ENCODE measurements at regions not wholly inside any gene's neighbourhood (a gene's known extent, or its start where the extent isn't known, plus 50 kb on each side); places are given as distances from the start of the nearest gene placed in this dataset.
"Not testable (repeated sequence)": the region's sequence is repeated elsewhere in the genome, so short reads cannot be mapped to it uniquely, and the experiment has no call there.

DNA sequence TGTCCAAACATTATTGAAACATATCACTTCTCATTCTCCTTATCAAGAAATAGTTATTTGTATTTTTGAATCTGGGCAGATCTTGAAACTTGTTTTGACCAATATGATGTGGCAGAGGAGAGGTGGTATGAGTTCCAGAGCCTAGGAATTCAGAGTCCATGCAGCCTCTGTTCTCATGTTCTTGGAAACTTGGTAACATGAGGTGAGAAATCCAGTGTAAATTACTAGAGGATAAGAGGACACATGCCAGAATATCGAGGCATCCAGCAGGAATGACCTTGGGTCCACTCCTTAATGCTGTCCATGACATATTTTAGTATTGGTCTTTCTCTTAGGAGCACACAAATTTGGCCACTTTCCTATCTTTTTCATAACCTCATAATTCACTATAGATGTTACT is 1374.6 kb downstream of the FSCB start:
- peaks cover 0 to 12% (median 0%) of the 10 kb centered on the region in 3 donors for H3K9me3 ChIP-seq (ENCODE audit: control extremely low read depth in 1 of 3, control insufficient read depth in 2 of 3, insufficient read depth in 1 of 3, low read length in 2 of 3)
- CTCF ChIA-PET: no interaction called here
- H2AFZ ChIP-seq (ENCODE audit: insufficient read depth, low read depth, low read length, poor library complexity, severe bottlenecking): no peak overlapping the region
- H3K4me3 ChIP-seq (ENCODE audit: control extremely low read depth in 1 of 5, extremely low read depth in 1 of 5, insufficient read depth in 1 of 5, low read depth in 2 of 5, low read length in 4 of 5): no peak overlapping the region
- ATAC-seq (ENCODE audit: low read depth): no peak
- H3K4me1 ChIP-seq (ENCODE audit: control insufficient read depth in 2 of 2, insufficient read depth in 2 of 2, low read length in 2 of 2): no peaks in the 10 kb centered on the region
- H3K27ac Mint-ChIP-seq: no peak overlapping the region
- H4K20me1 ChIP-seq (ENCODE audit: control insufficient read depth, insufficient read depth, low read length, poor library complexity, severe bottlenecking): no peaks in the 10 kb centered on the region
- no peaks in the 10 kb centered on the region for H3K79me2 ChIP-seq (ENCODE audit: control insufficient read depth, insufficient read depth, low read length)
- H3K9ac ChIP-seq (ENCODE audit: low read length): no peak overlapping the region
- H3K27me3 ChIP-seq (replicated peaks in 1 of 4; ENCODE audit: control extremely low read depth in 1 of 4, control insufficient read depth in 3 of 4, insufficient read depth in 4 of 4, low read length in 3 of 4): no peaks in the 10 kb centered on the region
- H3K9me3 Mint-ChIP-seq (ENCODE audit: insufficient read depth): peaks cover 6% of the 10 kb centered on the region
- TF ChIP-seq EZH2 (IDR thresholded peaks at IDR 0.05; ENCODE audit: borderline replicate concordance, insufficient read depth, low read depth, low read length, poor library complexity, severe bottlenecking): no peak
- TF ChIP-seq, protein P1, sequence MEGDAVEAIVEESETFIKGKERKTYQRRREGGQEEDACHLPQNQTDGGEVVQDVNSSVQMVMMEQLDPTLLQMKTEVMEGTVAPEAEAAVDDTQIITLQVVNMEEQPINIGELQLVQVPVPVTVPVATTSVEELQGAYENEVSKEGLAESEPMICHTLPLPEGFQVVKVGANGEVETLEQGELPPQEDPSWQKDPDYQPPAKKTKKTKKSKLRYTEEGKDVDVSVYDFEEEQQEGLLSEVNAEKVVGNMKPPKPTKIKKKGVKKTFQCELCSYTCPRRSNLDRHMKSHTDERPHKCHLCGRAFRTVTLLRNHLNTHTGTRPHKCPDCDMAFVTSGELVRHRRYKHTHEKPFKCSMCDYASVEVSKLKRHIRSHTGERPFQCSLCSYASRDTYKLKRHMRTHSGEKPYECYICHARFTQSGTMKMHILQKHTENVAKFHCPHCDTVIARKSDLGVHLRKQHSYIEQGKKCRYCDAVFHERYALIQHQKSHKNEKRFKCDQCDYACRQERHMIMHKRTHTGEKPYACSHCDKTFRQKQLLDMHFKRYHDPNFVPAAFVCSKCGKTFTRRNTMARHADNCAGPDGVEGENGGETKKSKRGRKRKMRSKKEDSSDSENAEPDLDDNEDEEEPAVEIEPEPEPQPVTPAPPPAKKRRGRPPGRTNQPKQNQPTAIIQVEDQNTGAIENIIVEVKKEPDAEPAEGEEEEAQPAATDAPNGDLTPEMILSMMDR (IDR thresholded peaks at IDR 0.05): no peak
- intact Hi-C loops (cut with micrococcal nuclease): no loop called here
- no CpG with 5 or more reads among the region's 1 CpG for WGBS (ENCODE audit: insufficient coverage)
- DNase-seq: no peak
- POLR2A ChIA-PET: no interaction called here
- no peaks in the 10 kb centered on the region for H3K36me3 ChIP-seq (replicated peaks in 1 of 2; ENCODE audit: control extremely low read depth in 1 of 2, control insufficient read depth in 1 of 2, extremely low read depth in 1 of 2, insufficient read depth in 2 of 2, low read length in 1 of 2)
- no peaks in the 10 kb centered on the region for H3K4me1 Mint-ChIP-seq
- no peak overlapping the region for H3K27ac ChIP-seq (ENCODE audit: low read length in 2 of 2)
- no peak overlapping the region for H3K4me3 Mint-ChIP-seq
- no peak overlapping the region for H3K4me2 ChIP-seq (replicated peaks; ENCODE audit: low read depth, low read length, poor library complexity, severe bottlenecking)
- no peaks in the 10 kb centered on the region for H3K27me3 Mint-ChIP-seq

DNA sequence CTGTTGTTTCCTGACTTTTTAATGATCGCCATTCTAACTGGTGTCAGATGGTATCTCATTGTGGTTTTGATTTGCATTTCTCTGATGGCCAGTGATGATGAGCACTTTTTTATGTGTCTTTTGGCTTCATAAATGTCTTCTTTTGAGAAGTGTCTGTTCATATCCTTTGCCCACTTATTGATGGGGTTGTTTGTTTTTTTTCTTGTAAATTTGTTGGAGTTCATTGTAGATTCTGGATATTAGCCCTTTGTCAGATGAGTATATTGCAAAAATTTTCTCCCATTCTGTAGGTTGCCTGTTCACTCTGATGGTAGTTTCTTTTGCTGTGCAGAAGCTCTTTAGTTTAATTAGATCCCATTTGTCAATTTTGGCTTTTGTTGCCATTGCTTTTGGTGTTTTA is 1378.7 kb downstream of the FSCB start:
- no CpG with 5 or more reads among the region's 1 CpG for WGBS (ENCODE audit: insufficient coverage)
- POLR2A ChIA-PET; H2AFZ ChIP-seq (ENCODE audit: insufficient read depth, low read depth, low read length, poor library complexity, severe bottlenecking); DNase-seq; CTCF ChIA-PET; H3K4me3 Mint-ChIP-seq; H4K20me1 ChIP-seq (ENCODE audit: control insufficient read depth, insufficient read depth, low read length, poor library complexity, severe bottlenecking); H3K27ac Mint-ChIP-seq; H3K9ac ChIP-seq (ENCODE audit: low read length); H3K79me2 ChIP-seq (ENCODE audit: control insufficient read depth, insufficient read depth, low read length); H3K27me3 ChIP-seq (replicated peaks in 1 of 4; ENCODE audit: control extremely low read depth in 1 of 4, control insufficient read depth in 3 of 4, insufficient read depth in 4 of 4, low read length in 3 of 4); ATAC-seq (ENCODE audit: low read depth); H3K4me1 Mint-ChIP-seq; H3K4me1 ChIP-seq (ENCODE audit: control insufficient read depth in 2 of 2, insufficient read depth in 2 of 2, low read length in 2 of 2); intact Hi-C loops (cut with micrococcal nuclease); H3K4me2 ChIP-seq (replicated peaks; ENCODE audit: low read depth, low read length, poor library complexity, severe bottlenecking); H3K27me3 Mint-ChIP-seq; H3K9me3 Mint-ChIP-seq (ENCODE audit: insufficient read depth); H3K9me3 ChIP-seq (ENCODE audit: control extremely low read depth in 1 of 3, control insufficient read depth in 2 of 3, insufficient read depth in 1 of 3, low read length in 2 of 3); H3K27ac ChIP-seq (ENCODE audit: low read length in 2 of 2); H3K36me3 ChIP-seq (replicated peaks in 1 of 2; ENCODE audit: control extremely low read depth in 1 of 2, control insufficient read depth in 1 of 2, extremely low read depth in 1 of 2, insufficient read depth in 2 of 2, low read length in 1 of 2); H3K4me3 ChIP-seq (ENCODE audit: control extremely low read depth in 1 of 5, extremely low read depth in 1 of 5, insufficient read depth in 1 of 5, low read depth in 2 of 5, low read length in 4 of 5): not testable (repeated sequence)

DNA sequence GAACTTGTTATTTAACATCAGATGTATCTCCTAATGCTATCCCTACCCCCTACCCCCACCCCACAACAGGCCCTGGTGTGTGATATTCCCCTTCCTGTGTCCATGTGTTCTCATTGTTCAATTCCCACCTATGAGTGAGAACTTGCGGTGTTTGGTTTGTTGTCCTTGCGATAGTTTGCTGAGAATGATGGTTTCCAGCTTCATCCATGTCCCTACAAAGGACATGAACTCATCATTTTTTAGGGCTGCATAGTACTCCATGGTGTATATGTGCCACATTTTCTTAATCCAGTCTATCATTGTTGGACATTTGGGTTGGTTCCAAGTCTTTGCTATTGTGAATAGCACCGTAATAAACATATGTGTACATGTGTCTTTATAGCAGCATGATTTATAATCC is 1379.2 kb downstream of the FSCB start:
- H3K9me3 Mint-ChIP-seq (ENCODE audit: insufficient read depth); POLR2A ChIA-PET; H3K27ac Mint-ChIP-seq; H3K27ac ChIP-seq (ENCODE audit: low read length in 2 of 2); H3K4me3 ChIP-seq (ENCODE audit: control extremely low read depth in 1 of 5, extremely low read depth in 1 of 5, insufficient read depth in 1 of 5, low read depth in 2 of 5, low read length in 4 of 5); H4K20me1 ChIP-seq (ENCODE audit: control insufficient read depth, insufficient read depth, low read length, poor library complexity, severe bottlenecking); H3K36me3 ChIP-seq (replicated peaks in 1 of 2; ENCODE audit: control extremely low read depth in 1 of 2, control insufficient read depth in 1 of 2, extremely low read depth in 1 of 2, insufficient read depth in 2 of 2, low read length in 1 of 2); H3K4me2 ChIP-seq (replicated peaks; ENCODE audit: low read depth, low read length, poor library complexity, severe bottlenecking); H3K27me3 ChIP-seq (replicated peaks in 1 of 4; ENCODE audit: control extremely low read depth in 1 of 4, control insufficient read depth in 3 of 4, insufficient read depth in 4 of 4, low read length in 3 of 4); DNase-seq; H3K4me1 ChIP-seq (ENCODE audit: control insufficient read depth in 2 of 2, insufficient read depth in 2 of 2, low read length in 2 of 2); H3K9ac ChIP-seq (ENCODE audit: low read length); intact Hi-C loops (cut with micrococcal nuclease); H3K4me1 Mint-ChIP-seq; H3K27me3 Mint-ChIP-seq; H3K9me3 ChIP-seq (ENCODE audit: control extremely low read depth in 1 of 3, control insufficient read depth in 2 of 3, insufficient read depth in 1 of 3, low read length in 2 of 3); H3K4me3 Mint-ChIP-seq; CTCF ChIA-PET; ATAC-seq (ENCODE audit: low read depth); H2AFZ ChIP-seq (ENCODE audit: insufficient read depth, low read depth, low read length, poor library complexity, severe bottlenecking); H3K79me2 ChIP-seq (ENCODE audit: control insufficient read depth, insufficient read depth, low read length): not testable (repeated sequence)
- WGBS (ENCODE audit: insufficient coverage): no CpG with 5 or more reads among the region's 3 CpGs

All from B cell (primary cell).